K562 (cell line): ENCODE measurements at regions not wholly inside any gene's neighbourhood (a gene's known extent, or its start where the extent isn't known, plus 50 kb on each side); places are given as distances from the start of the nearest gene placed in this dataset.

Experiments
- ATAC-seq: fragments of 200-7000 bp; cut with Tn5 transposase; 3 replicates; pipeline ENCODE4 v1.9.1; 2020; ENCODE audit warnings: moderate library complexity
- BruUV-seq: library from RNA; stranded (reverse); fragments of 400-500 nt; replicated peaks from 2 replicates; lab custom pipeline; 2021; lab: Mats Ljungman, UMichigan
- CTCF ChIA-PET: fragments of 300-600 bp; formaldehyde crosslinking; extraction: SDS; loops from one replicate; lab custom pipeline; 2021; ENCODE audit warnings: low intra/inter-chr PET ratio; lab: Yijun Ruan, JAX
- POLR2A ChIA-PET: fragments of 300-600, 350-650 bp; sonication (Branson Sonifier 250); formaldehyde crosslinking; extraction: SDS; loops from one replicate; lab custom pipeline; 2021; ENCODE audit warnings: antibody characterized with exemption, inconsistent platforms; lab: Yijun Ruan, JAX
- DNase-seq, 4 experiments: peaks; one replicate each; pipeline versions ENCODE4 v3.0.0 to v3.0.0-alpha.2; 2011 to 2018; ENCODE audit warnings: low spot score in 3 of 4, mixed read lengths in 3 of 4; ENCODE audit errors: extremely low read depth in 1 of 4
- FAIRE-seq: peaks from 2 replicates; lab custom pipeline; 2011; peaks lifted over from hg19 to GRCh38; lab: Jason Lieb, UNC
- H2AFZ ChIP-seq: 2 replicates; pipeline ENCODE4 v1.6.0; 2011; ENCODE audit warnings: low read depth, low read length, control low read depth, inconsistent platforms
- H3K27ac ChIP-seq: fragments of 200-600 bp; 3 replicates; pipeline ENCODE4 v1.8.0; 2011; ENCODE audit warnings: low read depth, mild to moderate bottlenecking, control low read depth, inconsistent platforms, low read length, moderate library complexity, mixed read lengths; ENCODE audit errors: extremely low read depth
- H3K27me3 ChIP-seq, 2 experiments: fragments of 300-600 bp in 1 of 2; 2 replicates in 1 of 2; 3 replicates in 1 of 2; pipeline versions ENCODE4 v1.6.0 to v1.8.0; 2011; ENCODE audit warnings: inconsistent platforms in 2 of 2, low read length in 2 of 2, mild to moderate bottlenecking in 1 of 2, mixed read lengths in 1 of 2, moderate library complexity in 1 of 2; ENCODE audit not compliant: control insufficient read depth in 2 of 2, insufficient read depth in 2 of 2
- H3K36me3 ChIP-seq: fragments of 300-600 bp; 3 replicates; pipeline ENCODE4 v1.8.0; 2011; ENCODE audit warnings: mild to moderate bottlenecking, low read length, inconsistent platforms; ENCODE audit not compliant: control insufficient read depth, insufficient read depth
- H3K4me1 ChIP-seq, 2 experiments: fragments of 200-600 bp in 1 of 2; replicated peaks in 1 of 2; 2 replicates in 1 of 2; 3 replicates in 1 of 2; pipeline versions ENCODE4 v1.5.1 to v1.8.0; 2011; ENCODE audit warnings: inconsistent platforms in 2 of 2, low read length in 2 of 2, mild to moderate bottlenecking in 1 of 2, mixed read lengths in 1 of 2, moderate library complexity in 1 of 2; ENCODE audit not compliant: control insufficient read depth in 2 of 2, insufficient read depth in 2 of 2
- H3K4me2 ChIP-seq: 2 replicates; pipeline ENCODE4 v1.6.1; 2011; ENCODE audit warnings: low read length, control low read depth, inconsistent platforms, mixed read lengths; ENCODE audit not compliant: insufficient read depth
- H3K4me3 ChIP-seq: fragments of 200-600 bp; sonication (generic), shearing (Covaris generic); 2 replicates; pipeline ENCODE4 v1.5.1; 2016; ENCODE audit warnings: control low read depth, inconsistent platforms
- H3K79me2 ChIP-seq: fragments of 200-600 bp; 3 replicates; pipeline ENCODE4 v1.8.0; 2011; ENCODE audit warnings: low read length, inconsistent platforms; ENCODE audit not compliant: control insufficient read depth, insufficient read depth
- H3K9ac ChIP-seq, 2 experiments: 2 replicates each; pipeline versions ENCODE4 v1.6.0 to v1.6.1; 2011; ENCODE audit warnings: low read depth in 2 of 2, low read length in 2 of 2, control low read depth in 1 of 2, inconsistent platforms in 1 of 2, mild to moderate bottlenecking in 1 of 2, mixed read lengths in 1 of 2; ENCODE audit not compliant: insufficient read depth in 1 of 2
- H3K9me1 ChIP-seq: one replicate; pipeline ENCODE4 v1.6.0; 2011; ENCODE audit warnings: inconsistent platforms, mild to moderate bottlenecking, low read length, moderate library complexity; ENCODE audit not compliant: control insufficient read depth, insufficient read depth
- H3K9me3 ChIP-seq: replicated peaks from 2 replicates; pipeline ENCODE4 v1.5.1; 2011; ENCODE audit warnings: low read depth, low read length, inconsistent platforms; ENCODE audit not compliant: control insufficient read depth, insufficient read depth
- H4K20me1 ChIP-seq: replicated peaks from 2 replicates; pipeline ENCODE4 v1.6.1; 2011; ENCODE audit warnings: low read length, inconsistent platforms, mixed read lengths; ENCODE audit not compliant: control insufficient read depth, insufficient read depth
- ARHGAP35 ChIP-seq: fragments of 450-650 bp; IDR thresholded peaks from 2 replicates; pipeline ENCODE4 v1.6.1; 2018; ENCODE audit not compliant: partially characterized antibody
- EWSR1 ChIP-seq: fragments of 450-650 bp; IDR thresholded peaks from 2 replicates; pipeline ENCODE4 v1.6.1; 2018; ENCODE audit warnings: borderline replicate concordance, mild to moderate bottlenecking, low read depth, moderate library complexity; ENCODE audit not compliant: partially characterized antibody
- MBD1 ChIP-seq: fragments of 250-450 bp; sonication (Bioruptor Pico); IDR thresholded peaks from 2 replicates; pipeline ENCODE4 v1.8.0; 2022; ENCODE audit warnings: inconsistent platforms
- MBD2 ChIP-seq: sonication (generic); IDR thresholded peaks from 2 replicates; pipeline ENCODE4 v1.6.1; 2016; ENCODE audit warnings: low read depth, borderline replicate concordance
- NR2C2 ChIP-seq, 2 experiments: fragments of 200-800 bp in 1 of 2; sonication (Bioruptor generic) in 1 of 2; sonication (generic) in 1 of 2; formaldehyde crosslinking in 1 of 2; IDR thresholded peaks; 2 replicates each; pipeline versions ENCODE4 v1.6.1 to v1.8.0; 2016 to 2022; ENCODE audit warnings: mild to moderate bottlenecking in 1 of 2, missing compliant biosample characterization in 1 of 2, missing genetic modification characterization in 1 of 2, missing genetic modification reagents in 1 of 2
- RFX7 ChIP-seq: fragments of 250-450 bp; sonication (Bioruptor Pico); IDR thresholded peaks from 2 replicates; pipeline ENCODE4 v1.5.1; 2021; ENCODE audit warnings: mild to moderate bottlenecking
- SMARCE1 ChIP-seq: fragments of 450-650 bp; IDR thresholded peaks from 2 replicates; pipeline ENCODE4 v1.7.1; 2016; ENCODE audit warnings: mild to moderate bottlenecking
- ZBTB1 ChIP-seq: sonication (generic); formaldehyde crosslinking; IDR thresholded peaks from 2 replicates; pipeline ENCODE4 v1.8.1; 2023; ENCODE audit warnings: missing genetic modification reagents, low read depth, mild to moderate bottlenecking, borderline replicate concordance
- ZBTB8A ChIP-seq: fragments of 450-650 bp; IDR thresholded peaks from 2 replicates; pipeline ENCODE4 v1.6.1; 2018; ENCODE audit warnings: mild to moderate bottlenecking, moderate library complexity; ENCODE audit not compliant: partially characterized antibody
- ZNF316 ChIP-seq: fragments of 450-650 bp; IDR thresholded peaks from 2 replicates; pipeline ENCODE4 v1.6.1; 2016
- ZNF75A ChIP-seq: fragments of 450-650 bp; formaldehyde crosslinking; IDR thresholded peaks from 2 replicates; pipeline ENCODE4 v1.4.0; 2020; ENCODE audit warnings: mild to moderate bottlenecking
- WGBS: fragments of 100-300 bp; shearing (Covaris generic); methylation state at CpG from one replicate; pipeline ENCODE4 v1.1.6; 2016; ENCODE audit warnings: low coverage, mixed read lengths; ENCODE audit not compliant: insufficient coverage; ENCODE audit errors: missing lambda C conversion rate; 5-methylcytosine and 5-hydroxymethylcytosine counted together
- in situ Hi-C: fragments of 300-500 bp; cut with MboI; formaldehyde crosslinking; loops from 4 replicates; pipeline ENCODE4 v1.15.0; 2018; ENCODE audit warnings: inconsistent platforms, mixed read lengths
- intact Hi-C: fragments of 100-400 bp; cut with micrococcal nuclease; formaldehyde crosslinking; loops from 2 replicates; pipeline ENCODE4 v1.14.2; 2022

- Histone ChIP-seq H3K9ac (no peak overlapping the region), H3K36me3 (no peaks in the 10 kb centered on the region), H3K9me1 (no peaks in the 10 kb centered on the region), H4K20me1 (no peaks in the 10 kb centered on the region), H3K4me2 (no peak overlapping the region), H3K27me3 (no peaks in the 10 kb centered on the region), H3K4me3 (no peak overlapping the region), H3K79me2 (no peaks in the 10 kb centered on the region), H3K4me1 (no peaks in the 10 kb centered on the region), H3K27ac (no peak overlapping the region), H2AFZ (no peak overlapping the region), H3K9me3 (no peaks in the 10 kb centered on the region)
- ATAC-seq: no peak
- peak; percentile 25; the same call in 1 of the 2 replicates for TF ChIP-seq ZNF316
- TF ChIP-seq SMARCE1: no peak
- no peak for TF ChIP-seq ZNF75A
- ChIA-PET CTCF (no interaction called here), POLR2A (no interaction called here)
- FAIRE-seq: no peak
- intact Hi-C loops: no loop called here
- no TSS peak for BruUV-seq
- DNase-seq: no peak
- in situ Hi-C loops: no loop called here
These were observed 358.4 kb downstream of the CCDC85A start for GRCh38 chr2:56542213-56542612.

- FAIRE-seq (no peak), DNase-seq (no peak), ATAC-seq (no peak)
- Histone ChIP-seq H3K79me2 (no peaks in the 10 kb centered on the region), H3K9me3 (no peaks in the 10 kb centered on the region), H3K36me3 (no peaks in the 10 kb centered on the region), H3K4me3 (no peak overlapping the region), H3K27ac (no peak overlapping the region), H3K9me1 (no peaks in the 10 kb centered on the region), H3K9ac (no peak overlapping the region), H4K20me1 (no peaks in the 10 kb centered on the region), H2AFZ (no peak overlapping the region), H3K4me2 (no peak overlapping the region), H3K4me1 (no peaks in the 10 kb centered on the region), H3K27me3 (no peaks in the 10 kb centered on the region)
- no TSS peak for BruUV-seq
- POLR2A ChIA-PET: no interaction called here
- in situ Hi-C loops: no loop called here
- WGBS: 0% methylated on average over 2 of the region's 2 CpGs
- intact Hi-C loops: no loop called here
- TF ChIP-seq MBD1 (CRISPR knock-in tag) (no peak), RFX7 (no peak), ZBTB1 (CRISPR knock-in tag) (no peak), EWSR1 (no peak), ARHGAP35 (no peak), MBD2 (no peak), ZBTB8A (no peak), NR2C2 (CRISPR knock-in tag; IDR thresholded peaks at IDR 0.05) (no peak), NR2C2 (tag; IDR thresholded peaks at IDR 0.05) (no peak)
- CTCF ChIA-PET: no interaction called here
These were observed 381.4 kb downstream of the CCDC85A start for GRCh38 chr2:56565143-56565542.
